ENCODE measurements at regions not wholly inside any gene's neighbourhood (a gene's known extent, or its start where the extent isn't known, plus 50 kb on each side); places are given as distances from the start of the nearest gene placed in this dataset.

DNA sequence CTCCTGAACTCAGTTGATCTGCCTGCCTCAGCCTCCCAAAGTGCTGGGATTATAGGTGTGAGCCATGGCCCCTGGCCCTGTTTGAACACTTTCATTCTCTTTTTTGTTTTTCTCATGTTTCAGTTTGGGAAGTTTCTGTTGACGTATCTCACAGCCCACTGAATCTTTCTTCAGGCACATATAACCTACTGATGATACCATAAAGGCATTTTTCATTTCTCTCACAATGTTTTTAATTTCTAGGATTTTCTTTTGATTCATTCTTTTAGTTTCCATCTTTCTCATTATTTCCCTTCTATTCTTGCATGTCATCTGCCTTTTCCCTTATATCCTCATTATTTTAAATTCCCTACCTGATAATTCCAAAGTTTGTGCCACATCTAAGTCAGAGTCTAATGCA lies 58.5 kb upstream of the EZR start (continued):
- TF ChIP-seq, protein P1, sequence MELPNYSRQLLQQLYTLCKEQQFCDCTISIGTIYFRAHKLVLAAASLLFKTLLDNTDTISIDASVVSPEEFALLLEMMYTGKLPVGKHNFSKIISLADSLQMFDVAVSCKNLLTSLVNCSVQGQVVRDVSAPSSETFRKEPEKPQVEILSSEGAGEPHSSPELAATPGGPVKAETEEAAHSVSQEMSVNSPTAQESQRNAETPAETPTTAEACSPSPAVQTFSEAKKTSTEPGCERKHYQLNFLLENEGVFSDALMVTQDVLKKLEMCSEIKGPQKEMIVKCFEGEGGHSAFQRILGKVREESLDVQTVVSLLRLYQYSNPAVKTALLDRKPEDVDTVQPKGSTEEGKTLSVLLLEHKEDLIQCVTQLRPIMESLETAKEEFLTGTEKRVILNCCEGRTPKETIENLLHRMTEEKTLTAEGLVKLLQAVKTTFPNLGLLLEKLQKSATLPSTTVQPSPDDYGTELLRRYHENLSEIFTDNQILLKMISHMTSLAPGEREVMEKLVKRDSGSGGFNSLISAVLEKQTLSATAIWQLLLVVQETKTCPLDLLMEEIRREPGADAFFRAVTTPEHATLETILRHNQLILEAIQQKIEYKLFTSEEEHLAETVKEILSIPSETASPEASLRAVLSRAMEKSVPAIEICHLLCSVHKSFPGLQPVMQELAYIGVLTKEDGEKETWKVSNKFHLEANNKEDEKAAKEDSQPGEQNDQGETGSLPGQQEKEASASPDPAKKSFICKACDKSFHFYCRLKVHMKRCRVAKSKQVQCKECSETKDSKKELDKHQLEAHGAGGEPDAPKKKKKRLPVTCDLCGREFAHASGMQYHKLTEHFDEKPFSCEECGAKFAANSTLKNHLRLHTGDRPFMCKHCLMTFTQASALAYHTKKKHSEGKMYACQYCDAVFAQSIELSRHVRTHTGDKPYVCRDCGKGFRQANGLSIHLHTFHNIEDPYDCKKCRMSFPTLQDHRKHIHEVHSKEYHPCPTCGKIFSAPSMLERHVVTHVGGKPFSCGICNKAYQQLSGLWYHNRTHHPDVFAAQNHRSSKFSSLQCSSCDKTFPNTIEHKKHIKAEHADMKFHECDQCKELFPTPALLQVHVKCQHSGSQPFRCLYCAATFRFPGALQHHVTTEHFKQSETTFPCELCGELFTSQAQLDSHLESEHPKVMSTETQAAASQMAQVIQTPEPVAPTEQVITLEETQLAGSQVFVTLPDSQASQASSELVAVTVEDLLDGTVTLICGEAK (IDR thresholded peaks at IDR 0.05; ENCODE audit: borderline replicate concordance) = no peak

DNA sequence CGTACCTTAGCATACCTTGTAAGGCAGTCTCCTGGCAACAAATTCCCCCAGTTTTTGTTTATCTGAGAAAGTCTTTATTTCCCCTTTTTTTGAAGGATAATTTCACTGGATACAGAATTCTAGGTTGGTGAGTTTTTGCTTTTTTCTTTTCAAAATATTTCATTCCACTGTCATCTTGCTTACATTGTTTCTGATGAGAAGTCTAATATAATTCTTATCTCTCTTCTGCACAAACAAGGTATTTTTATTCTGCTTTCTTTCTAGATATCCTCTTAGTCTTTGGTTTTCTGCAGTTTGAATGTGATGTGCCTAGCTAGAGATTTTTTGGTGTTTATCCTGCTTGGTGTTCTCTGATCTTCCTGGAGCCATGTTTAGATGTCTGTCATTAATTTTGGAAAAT lies 57.7 kb upstream of the EZR start:
- Histone ChIP-seq H2AFZ (ENCODE audit: control insufficient read depth, low read depth, low read length) (no peak overlapping the region), H3K27ac (ENCODE audit: control insufficient read depth, insufficient read depth) (no peak overlapping the region), H3K36me3 (ENCODE audit: control insufficient read depth in 2 of 2, insufficient read depth in 2 of 2, low read length in 1 of 2) (no peaks in the 10 kb centered on the region), H4K20me1 (ENCODE audit: control insufficient read depth, insufficient read depth) (no peaks in the 10 kb centered on the region), H3K9me3 (replicated peaks; ENCODE audit: control insufficient read depth, insufficient read depth, low read length) (peaks cover 8% of the 10 kb centered on the region; the same call in 2 of the 3 replicates), H3K4me3 (no peak overlapping the region), H3K9ac (ENCODE audit: control insufficient read depth, insufficient read depth, low read length) (no peak overlapping the region), H3K27me3 (replicated peaks in 1 of 2; ENCODE audit: control insufficient read depth in 2 of 2, insufficient read depth in 2 of 2, low read length in 1 of 2) (no peaks in the 10 kb centered on the region), H3K4me1 (ENCODE audit: control insufficient read depth, insufficient read depth, low read length) (no peaks in the 10 kb centered on the region), H3K79me2 (ENCODE audit: control insufficient read depth, insufficient read depth, low read length) (no peaks in the 10 kb centered on the region), H3K4me2 (ENCODE audit: control insufficient read depth, insufficient read depth) (no peak overlapping the region)
- 100% methylated on average over 1 of the region's 1 CpG for WGBS (ENCODE audit: insufficient coverage, insufficient replicate concordance, low lambda C conversion rate, missing lambda C conversion rate)
- BruUV-seq (replicated peaks) = no TSS peak
- DNase-seq (ENCODE audit: low read depth, low spot score) (no peak), ATAC-seq (no peak), FAIRE-seq (no peak)
- TF ChIP-seq CBX5 (IDR thresholded peaks at IDR 0.05; ENCODE audit: low read depth) (0 out of 2 replicates have a peak, but pooled peaks have one; percentile 43), MXI1 (IDR thresholded peaks at IDR 0.05; ENCODE audit: low read depth, low read length) (no peak), CREM (IDR thresholded peaks at IDR 0.05; ENCODE audit: low read depth) (no peak)
- TF ChIP-seq, protein P2, sequence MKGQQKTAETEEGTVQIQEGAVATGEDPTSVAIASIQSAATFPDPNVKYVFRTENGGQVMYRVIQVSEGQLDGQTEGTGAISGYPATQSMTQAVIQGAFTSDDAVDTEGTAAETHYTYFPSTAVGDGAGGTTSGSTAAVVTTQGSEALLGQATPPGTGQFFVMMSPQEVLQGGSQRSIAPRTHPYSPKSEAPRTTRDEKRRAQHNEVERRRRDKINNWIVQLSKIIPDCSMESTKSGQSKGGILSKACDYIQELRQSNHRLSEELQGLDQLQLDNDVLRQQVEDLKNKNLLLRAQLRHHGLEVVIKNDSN (IDR thresholded peaks at IDR 0.05; ENCODE audit: borderline replicate concordance, extremely low read length, insufficient read depth, low read depth, low read length) = no peak
- TF ChIP-seq, protein P3, sequence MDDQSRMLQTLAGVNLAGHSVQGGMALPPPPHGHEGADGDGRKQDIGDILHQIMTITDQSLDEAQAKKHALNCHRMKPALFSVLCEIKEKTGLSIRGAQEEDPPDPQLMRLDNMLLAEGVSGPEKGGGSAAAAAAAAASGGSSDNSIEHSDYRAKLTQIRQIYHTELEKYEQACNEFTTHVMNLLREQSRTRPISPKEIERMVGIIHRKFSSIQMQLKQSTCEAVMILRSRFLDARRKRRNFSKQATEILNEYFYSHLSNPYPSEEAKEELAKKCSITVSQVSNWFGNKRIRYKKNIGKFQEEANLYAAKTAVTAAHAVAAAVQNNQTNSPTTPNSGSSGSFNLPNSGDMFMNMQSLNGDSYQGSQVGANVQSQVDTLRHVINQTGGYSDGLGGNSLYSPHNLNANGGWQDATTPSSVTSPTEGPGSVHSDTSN (IDR thresholded peaks at IDR 0.05; ENCODE audit: insufficient replicate concordance, low read depth, low read length) = no peak
- POLR2A ChIA-PET = interaction anchor here (0.5 to 0.6 kb wide), 2 partner anchors 79 to 685 kb away, joined by 3 to 4 read pairs; no protein-coding TSS in a partner anchor
- in situ Hi-C loops (cut with MboI) = no loop called here
- intact Hi-C loops (cut with micrococcal nuclease; ENCODE audit: unreplicated experiment) = no loop called here
- RAD21 ChIA-PET (ENCODE audit: unreplicated experiment) = no interaction called here
- SMC1A ChIA-PET (ENCODE audit: uncharacterized antibody, unreplicated experiment) = no interaction called here
- CTCF ChIA-PET = interaction anchor here (0.6 to 0.8 kb wide), 2 partner anchors 33 to 1113 kb away, joined by 3 read pairs; no protein-coding TSS in a partner anchor
